ENCODE measurements at regions not wholly inside any gene's neighbourhood (a gene's known extent, or its start where the extent isn't known, plus 50 kb on each side); places are given as distances from the start of the nearest gene placed in this dataset.
"Not testable (repeated sequence)": the region's sequence is repeated elsewhere in the genome, so short reads cannot be mapped to it uniquely, and the experiment has no call there.

DNA sequence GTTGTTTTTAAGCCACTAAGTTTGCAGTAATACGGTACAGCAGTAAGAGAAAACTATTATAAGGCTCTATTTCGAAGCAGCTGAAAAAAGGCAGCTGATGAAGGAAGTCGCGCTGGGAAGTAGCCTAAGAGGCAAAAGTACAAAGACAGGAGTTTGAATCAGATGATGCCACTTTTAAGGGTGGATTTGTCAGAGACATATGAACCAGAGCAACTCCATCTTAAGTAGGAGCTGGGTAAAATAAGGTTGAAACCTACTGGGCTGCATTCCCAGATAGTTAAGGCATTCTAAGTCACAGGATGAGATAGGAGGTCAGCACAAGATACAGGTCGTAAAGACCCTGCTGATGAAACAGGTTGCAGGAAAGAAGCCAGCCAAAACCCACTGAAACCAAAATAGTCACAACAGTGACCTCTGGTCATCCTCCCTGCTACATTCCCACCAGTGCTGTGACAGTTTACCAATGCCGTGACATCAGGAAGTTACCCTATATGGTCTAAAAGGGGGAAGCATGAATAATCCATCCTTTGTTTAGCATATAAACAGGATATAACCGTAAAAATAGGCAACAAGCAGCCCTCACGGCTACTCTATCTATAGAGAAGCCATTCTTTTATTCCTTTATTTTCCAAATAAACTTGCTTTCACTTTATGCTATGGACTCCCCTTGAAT, 91.8 kb upstream of the PRSS3 start:
- TF ChIP-seq JUND (IDR thresholded peaks at IDR 0.05; ENCODE audit: low read depth) = no peak
- in situ Hi-C loops (cut with HindIII; ENCODE audit: low pct_unique_long_range_greater_than_20kb, low sequenced_read_pairs) = no loop called here
- DNase-seq (ENCODE audit: low read depth in 1 of 2, low spot score in 1 of 2) = no peak

DNA sequence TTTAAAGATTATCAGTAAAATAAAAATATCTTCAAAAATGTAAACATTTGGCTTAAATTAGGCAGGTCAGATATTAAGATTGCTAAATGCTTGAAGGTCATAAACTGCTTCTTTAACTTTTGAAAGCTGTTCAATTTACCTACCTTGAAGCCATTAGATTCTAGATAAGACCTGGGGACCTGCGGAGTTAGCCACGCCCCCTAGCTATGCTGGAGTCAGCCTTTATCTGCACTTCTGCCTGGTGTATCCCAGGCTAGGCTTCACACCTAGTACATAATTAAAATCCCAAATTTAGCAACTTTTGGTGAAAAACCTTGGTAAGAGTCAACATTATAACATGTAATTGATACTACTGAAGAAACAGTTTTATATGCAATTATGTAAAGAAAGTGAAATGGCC, 89.9 kb upstream of the PRSS3 start:
- in situ Hi-C loops (cut with HindIII; ENCODE audit: low pct_unique_long_range_greater_than_20kb, low sequenced_read_pairs); DNase-seq (ENCODE audit: low read depth in 1 of 2, low spot score in 1 of 2): not testable (repeated sequence)

DNA sequence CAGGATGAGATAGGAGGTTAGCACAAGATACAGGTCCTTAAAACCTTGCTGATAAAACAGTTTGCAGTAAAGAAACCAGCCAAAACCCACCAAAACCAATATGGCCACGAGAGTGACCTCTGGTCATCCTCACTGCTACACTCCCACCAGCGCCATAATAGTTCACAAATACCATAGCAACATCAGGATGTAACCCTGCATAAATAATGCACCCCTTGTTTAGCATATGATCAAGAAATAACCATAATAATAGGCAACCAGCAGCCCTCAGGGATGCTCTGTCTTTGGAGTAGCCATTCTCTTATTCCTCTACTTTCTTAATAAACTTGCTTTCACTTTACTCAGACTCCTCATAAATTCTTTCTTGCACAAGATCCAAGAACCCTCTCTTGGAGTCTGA, 86.9 kb upstream of the PRSS3 start:
- in situ Hi-C loops (cut with HindIII; ENCODE audit: low pct_unique_long_range_greater_than_20kb, low sequenced_read_pairs) = no loop called here
- no peak for TF ChIP-seq JUND (IDR thresholded peaks at IDR 0.05; ENCODE audit: low read depth)
- no peak for DNase-seq (ENCODE audit: low read depth in 1 of 2, low spot score in 1 of 2)

DNA sequence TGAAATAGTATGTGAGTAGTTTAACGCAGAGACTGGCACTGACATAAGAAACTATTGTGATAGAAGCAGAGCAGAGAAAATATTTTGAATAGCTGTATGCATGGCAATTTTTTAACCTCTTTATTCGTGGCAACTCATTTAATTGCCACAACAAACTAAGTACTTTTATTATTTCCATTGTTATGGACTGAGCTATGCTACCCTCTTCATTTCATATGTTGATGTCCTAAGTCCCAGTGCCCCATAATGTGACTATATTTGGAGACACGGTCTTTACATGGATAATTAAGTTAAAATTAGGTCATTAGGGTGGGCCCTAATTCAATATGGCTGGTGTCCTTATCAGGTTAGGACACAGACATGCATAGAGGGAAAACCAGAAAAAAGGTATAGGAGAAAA, 86.1 kb upstream of the PRSS3 start:
- in situ Hi-C loops (cut with HindIII; ENCODE audit: low pct_unique_long_range_greater_than_20kb, low sequenced_read_pairs) = no loop called here
- no peak for TF ChIP-seq JUND (IDR thresholded peaks at IDR 0.05; ENCODE audit: low read depth)
- no peak for DNase-seq (ENCODE audit: low read depth in 1 of 2, low spot score in 1 of 2)

DNA sequence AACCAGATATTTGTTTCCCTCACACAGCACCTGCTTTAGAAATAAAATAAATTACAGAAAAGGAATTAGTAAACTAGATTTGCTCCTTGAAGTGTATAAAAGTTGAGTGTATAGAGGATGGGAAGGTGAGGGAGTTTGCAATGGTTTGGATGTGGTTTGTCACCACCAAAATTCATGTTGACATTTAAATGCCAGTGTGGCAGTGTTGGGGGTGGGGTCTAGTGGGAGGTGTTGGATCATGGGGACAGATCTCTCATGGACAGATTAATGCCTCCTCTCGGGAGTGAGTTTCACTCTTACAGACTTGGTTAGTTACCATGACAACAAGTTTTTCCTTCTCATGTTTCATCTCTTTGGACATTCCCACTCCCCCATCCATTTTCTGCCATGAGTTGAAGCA, 83.9 kb upstream of the PRSS3 start:
- DNase-seq (ENCODE audit: low read depth in 1 of 2, low spot score in 1 of 2); in situ Hi-C loops (cut with HindIII; ENCODE audit: low pct_unique_long_range_greater_than_20kb, low sequenced_read_pairs): not testable (repeated sequence)

DNA sequence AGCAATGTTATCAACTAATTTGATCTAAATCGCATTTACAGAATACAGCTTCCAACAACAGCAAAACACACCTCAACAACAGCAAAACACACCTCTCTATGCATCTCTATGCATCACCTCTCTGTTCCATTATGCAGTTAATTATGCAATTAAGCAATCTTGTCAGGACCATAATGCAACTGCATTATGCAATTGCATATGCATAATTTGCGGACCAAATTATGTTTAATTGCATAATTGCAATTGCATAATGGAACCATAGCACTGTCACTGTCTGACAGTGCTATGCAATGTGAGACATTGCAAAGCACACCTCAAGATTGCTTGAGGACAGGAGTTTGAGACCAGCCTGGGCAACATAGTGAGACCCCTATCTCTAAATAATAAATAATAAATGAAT, 80.4 kb upstream of the PRSS3 start:
- no peak for TF ChIP-seq JUND (IDR thresholded peaks at IDR 0.05; ENCODE audit: low read depth)
- in situ Hi-C loops (cut with HindIII; ENCODE audit: low pct_unique_long_range_greater_than_20kb, low sequenced_read_pairs) = no loop called here
- DNase-seq (ENCODE audit: low read depth in 1 of 2, low spot score in 1 of 2) = no peak

DNA sequence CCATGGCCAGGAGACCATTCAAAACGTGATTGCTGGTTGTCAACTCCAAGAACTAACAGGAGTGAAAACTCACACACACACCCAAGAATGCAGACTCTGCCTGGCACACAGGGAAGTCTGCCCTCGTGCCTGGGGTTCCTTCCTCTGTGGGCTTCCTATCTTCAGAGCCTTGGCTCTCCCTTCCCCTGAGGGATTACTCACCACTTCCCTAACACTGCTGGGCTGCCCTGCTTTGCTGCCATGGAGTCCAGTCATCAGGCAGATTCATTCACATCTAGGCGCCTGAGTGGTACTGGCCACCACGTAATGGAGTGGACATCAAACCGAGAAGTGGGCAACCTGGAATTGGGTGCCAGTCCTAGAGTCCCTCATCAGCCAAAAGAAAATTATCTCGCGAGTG, 76.4 kb upstream of the PRSS3 start:
- in situ Hi-C loops (cut with HindIII; ENCODE audit: low pct_unique_long_range_greater_than_20kb, low sequenced_read_pairs) = no loop called here
- DNase-seq (ENCODE audit: low read depth in 1 of 2, low spot score in 1 of 2) = no peak

DNA sequence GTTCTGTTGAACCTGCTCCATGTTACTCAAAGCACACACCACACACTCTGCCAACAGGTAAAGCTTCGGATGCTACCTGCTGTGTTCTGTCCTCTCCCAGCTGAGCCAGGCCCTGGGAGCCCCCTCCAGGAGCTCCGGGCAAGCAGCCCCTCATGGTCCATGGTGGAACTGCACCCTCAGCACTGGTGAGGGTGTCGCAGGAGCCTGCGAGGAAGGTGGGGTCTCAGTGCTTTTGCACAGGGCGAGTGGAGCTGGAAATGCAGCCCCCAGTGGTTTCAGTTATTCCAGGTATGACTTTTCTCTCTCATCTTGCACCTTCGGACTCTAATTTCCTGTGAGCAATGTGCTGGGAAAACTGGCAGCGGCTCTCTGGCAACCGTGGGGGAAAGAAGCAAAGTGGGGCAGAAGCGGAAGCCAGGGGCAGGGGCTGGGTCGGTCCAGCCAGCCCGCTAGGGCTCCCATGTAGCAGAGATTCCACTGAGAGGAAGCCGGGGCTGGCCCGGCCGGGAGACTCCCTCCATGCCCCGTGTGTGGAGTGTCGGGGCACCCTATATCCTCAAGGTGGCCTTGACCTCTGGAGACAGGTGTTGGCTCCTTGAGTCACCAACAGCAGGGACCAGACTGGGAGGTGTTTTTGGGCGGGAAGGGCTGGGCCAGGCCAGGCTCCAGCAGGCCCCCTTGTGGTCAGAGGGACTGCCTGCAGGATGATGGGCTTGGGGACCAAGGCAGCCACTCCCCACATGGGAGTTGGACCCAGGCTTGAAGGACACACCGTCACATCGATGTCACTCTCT, 75.6 kb upstream of the PRSS3 start:
- TF ChIP-seq JUND (IDR thresholded peaks at IDR 0.05; ENCODE audit: low read depth) = no peak
- in situ Hi-C loops (cut with HindIII; ENCODE audit: low pct_unique_long_range_greater_than_20kb, low sequenced_read_pairs) = no loop called here
- DNase-seq (ENCODE audit: low read depth in 1 of 2, low spot score in 1 of 2) = peak in 1 of 2 experiments; percentile 33

More for the DNA sequence above, 76.4 kb upstream of the PRSS3 start:
- TF ChIP-seq JUND (IDR thresholded peaks at IDR 0.05; ENCODE audit: low read depth) = no peak

DNA sequence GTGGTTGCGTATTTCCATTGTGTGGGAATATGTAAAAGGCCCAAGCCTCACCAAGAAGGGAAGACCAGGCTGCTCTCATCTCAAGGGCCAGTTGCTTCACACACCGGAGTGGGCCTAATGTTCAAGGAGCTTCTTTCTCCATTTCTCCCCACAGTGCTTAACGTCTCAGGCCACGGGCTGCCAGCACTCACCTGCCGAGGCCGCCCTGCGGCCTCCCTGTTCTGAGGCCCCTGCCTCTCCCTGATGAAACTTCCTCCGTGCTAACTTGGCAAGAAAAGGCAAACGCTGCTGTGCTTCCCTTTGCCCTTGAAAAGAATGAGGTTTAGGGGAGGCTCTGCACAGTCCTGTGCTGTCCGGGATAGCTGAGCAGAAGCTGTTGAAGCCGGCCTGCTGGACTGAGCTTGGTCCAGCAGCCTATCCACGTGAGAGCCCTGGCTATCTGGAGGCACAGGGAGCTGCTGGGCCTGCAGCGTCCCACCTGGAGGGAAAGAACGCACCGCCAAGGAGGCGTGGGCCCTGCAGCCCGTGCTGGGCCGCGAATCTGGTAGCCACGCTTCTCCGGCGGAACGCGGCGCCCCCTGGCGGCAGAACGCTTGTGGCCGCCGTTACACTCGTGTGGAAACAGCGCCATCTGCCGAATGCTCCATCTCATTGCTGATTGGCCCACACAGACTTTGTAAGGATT, 73.5 kb upstream of the PRSS3 start:
- in situ Hi-C loops (cut with HindIII; ENCODE audit: low pct_unique_long_range_greater_than_20kb, low sequenced_read_pairs) = no loop called here
- peak; percentile 42 to 79 for DNase-seq (ENCODE audit: low read depth in 1 of 2, low spot score in 1 of 2)

DNA sequence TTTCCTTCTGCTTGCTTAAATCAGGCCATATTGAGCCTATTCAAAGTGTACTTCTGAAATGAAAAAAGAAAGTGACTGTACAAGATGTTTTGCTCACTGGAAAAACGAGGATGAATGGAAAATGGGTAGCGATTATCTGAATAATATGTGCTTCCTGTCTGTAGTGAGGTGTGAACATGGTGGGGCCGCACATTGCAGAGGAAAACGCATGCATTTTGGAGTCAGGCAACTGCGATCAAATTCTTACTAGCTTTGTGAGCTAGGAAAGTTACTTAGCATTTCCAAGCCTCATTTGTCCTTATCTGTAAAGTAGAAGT, 73.0 kb upstream of the PRSS3 start:
- in situ Hi-C loops (cut with HindIII; ENCODE audit: low pct_unique_long_range_greater_than_20kb, low sequenced_read_pairs) = no loop called here

More for the DNA sequence above, 73.5 kb upstream of the PRSS3 start:
- TF ChIP-seq JUND (IDR thresholded peaks at IDR 0.05; ENCODE audit: low read depth) = no peak

DNA sequence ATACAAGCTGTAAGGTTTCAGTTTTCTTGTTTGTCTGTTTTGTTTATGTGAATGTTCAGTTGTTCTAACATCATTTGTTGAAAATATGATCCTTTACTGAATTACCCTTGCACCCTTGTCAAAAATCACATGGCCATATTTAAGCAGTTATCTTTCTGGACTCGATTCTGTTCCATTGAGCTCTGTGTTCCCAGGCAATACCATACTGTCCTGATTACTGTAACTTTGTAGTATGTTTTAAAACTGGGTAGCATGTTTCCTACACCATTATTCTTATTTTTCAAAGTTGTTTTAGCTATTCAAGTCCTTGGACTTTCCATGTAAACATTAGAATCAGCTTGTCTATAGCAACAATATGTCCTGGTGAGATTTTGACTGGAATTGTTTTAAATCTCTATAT, 66.7 kb upstream of the PRSS3 start:
- in situ Hi-C loops (cut with HindIII; ENCODE audit: low pct_unique_long_range_greater_than_20kb, low sequenced_read_pairs) = no loop called here
- TF ChIP-seq JUND (IDR thresholded peaks at IDR 0.05; ENCODE audit: low read depth) = no peak
- no peak for DNase-seq (ENCODE audit: low read depth in 1 of 2, low spot score in 1 of 2)

More for the DNA sequence above, 73.0 kb upstream of the PRSS3 start:
- TF ChIP-seq JUND (IDR thresholded peaks at IDR 0.05; ENCODE audit: low read depth) = no peak
- DNase-seq (ENCODE audit: low read depth in 1 of 2, low spot score in 1 of 2) = no peak

DNA sequence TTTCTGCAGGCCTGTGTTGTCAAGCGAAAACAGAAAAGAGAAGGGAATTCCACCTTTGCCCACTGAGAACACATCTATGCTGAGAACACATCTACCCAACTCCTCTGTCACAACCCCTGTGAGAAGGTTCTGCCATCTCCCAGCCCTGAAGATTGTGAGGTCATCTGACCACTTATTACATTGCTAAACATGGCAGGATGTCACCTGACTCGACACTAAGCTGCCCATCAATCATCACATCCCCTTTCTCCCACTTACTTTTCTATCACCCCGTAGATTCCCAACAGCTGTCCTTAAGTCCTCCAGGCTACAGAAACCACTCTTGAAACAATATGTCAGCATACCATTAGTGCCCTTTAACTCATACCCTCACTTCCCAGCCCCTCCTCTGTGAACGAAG, 64.2 kb upstream of the PRSS3 start:
- in situ Hi-C loops (cut with HindIII; ENCODE audit: low pct_unique_long_range_greater_than_20kb, low sequenced_read_pairs) = no loop called here
- DNase-seq (ENCODE audit: low read depth in 1 of 2, low spot score in 1 of 2) = no peak
- no peak for TF ChIP-seq JUND (IDR thresholded peaks at IDR 0.05; ENCODE audit: low read depth)

DNA sequence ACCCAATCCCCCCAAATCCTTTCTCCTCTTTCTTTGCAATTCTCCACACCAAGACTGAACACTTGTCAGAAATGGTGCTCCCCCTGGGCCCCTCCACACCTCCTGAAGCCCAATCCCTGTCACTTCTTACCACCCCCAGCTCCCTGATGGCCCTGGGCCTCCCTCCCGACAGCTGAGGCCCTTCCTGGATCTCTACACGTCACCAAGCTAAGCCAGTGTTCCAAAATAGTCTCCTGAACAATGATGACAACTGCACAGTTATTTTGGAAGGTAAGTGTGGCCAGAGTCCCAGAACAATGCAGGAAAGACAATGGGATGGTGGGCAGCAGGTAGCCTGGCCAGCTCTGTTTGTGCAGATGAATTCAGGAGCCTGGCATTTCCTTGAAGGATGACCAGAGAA, 63.7 kb upstream of the PRSS3 start:
- TF ChIP-seq JUND (IDR thresholded peaks at IDR 0.05; ENCODE audit: low read depth) = no peak
- in situ Hi-C loops (cut with HindIII; ENCODE audit: low pct_unique_long_range_greater_than_20kb, low sequenced_read_pairs) = no loop called here
- no peak for DNase-seq (ENCODE audit: low read depth in 1 of 2, low spot score in 1 of 2)

DNA sequence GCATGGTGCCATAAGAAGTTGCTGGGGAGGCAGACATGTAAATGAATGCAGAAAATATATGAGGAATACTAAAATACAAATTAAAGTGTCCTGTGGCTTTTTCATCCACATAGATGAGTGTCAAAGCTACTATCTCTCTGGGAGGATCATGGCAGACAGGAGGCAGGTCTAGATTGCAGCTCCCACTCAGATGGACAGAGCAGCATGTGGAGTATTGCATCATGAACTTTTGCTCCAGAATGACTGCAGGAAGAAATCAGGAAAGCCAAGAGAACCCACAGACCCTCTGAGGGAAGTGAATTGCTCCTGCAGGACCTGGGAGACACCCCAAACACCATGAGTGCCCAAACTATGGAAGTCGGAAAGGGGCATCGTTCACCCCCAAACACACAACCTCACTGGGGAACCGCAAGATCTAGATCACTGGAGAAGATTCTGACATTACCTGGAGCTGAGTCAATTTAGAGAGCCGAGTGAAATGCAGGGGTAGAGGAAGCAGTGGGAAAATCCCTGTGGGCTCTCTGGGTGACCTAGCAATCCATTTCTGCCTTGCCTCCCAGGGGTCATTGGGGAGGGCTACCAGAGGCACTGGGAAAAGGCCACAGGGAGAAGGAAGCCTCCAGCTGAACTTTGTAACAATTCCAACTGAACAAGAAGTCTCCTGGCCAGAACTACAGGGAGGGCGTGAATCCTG, 61.0 kb upstream of the PRSS3 start:
- DNase-seq (ENCODE audit: low read depth in 1 of 2, low spot score in 1 of 2); in situ Hi-C loops (cut with HindIII; ENCODE audit: low pct_unique_long_range_greater_than_20kb, low sequenced_read_pairs): not testable (repeated sequence)

DNA sequence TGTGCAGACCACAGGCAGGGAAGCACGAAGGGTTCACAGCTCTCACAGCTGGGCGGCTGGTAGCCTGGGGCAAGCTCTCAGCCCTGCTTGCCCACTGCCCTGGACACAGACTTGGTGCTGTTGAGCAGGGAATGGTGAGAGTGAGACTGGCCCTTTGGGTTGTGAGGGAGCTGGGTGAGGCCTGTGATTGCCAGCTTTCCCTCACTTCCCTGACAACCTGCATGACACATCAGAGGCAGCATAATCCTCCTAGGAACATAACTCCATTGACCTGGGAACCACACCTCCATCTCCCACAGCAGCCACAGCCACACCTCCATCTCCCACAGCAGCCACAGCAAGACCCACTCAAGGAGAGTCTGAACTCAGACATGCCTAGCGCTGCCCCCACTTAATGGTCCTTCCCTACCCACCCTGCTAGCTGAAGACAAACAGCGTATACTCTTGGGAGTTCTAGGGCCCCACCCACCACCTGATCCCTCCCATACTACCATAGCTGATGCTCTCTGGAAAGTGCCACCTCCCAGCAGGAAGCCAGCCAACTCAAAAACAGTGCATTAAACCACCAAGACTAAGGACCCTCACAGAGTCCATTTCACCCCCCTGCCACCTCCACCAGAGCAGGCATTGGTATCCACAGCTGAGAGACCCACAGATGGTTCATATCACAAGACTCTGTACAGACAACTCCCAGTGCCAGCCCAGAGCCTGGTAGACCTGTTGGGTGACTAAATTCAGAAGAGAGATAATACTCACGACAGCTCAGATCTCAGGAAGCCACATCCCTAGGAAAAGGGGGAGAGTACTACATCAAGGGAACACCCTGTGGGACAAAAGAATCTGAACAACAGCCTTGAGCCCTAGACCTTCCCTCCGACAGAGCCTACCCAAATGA, 60.2 kb upstream of the PRSS3 start:
- DNase-seq (ENCODE audit: low read depth in 1 of 2, low spot score in 1 of 2); in situ Hi-C loops (cut with HindIII; ENCODE audit: low pct_unique_long_range_greater_than_20kb, low sequenced_read_pairs): not testable (repeated sequence)
